ENCODE measurements at regions not wholly inside any gene's neighbourhood (a gene's known extent, or its start where the extent isn't known, plus 50 kb on each side); places are given as distances from the start of the nearest gene placed in this dataset.

GRCh38 chr13:76725211-76725610, 161.0 kb downstream of the KCTD12 start:
- Histone ChIP-seq H3K9me3 (no peaks in the 10 kb centered on the region), H3K4me3 (no peak overlapping the region), H3K4me1 (peaks cover 0 to 6% (median 0%) of the 10 kb centered on the region in 4 donors), H3K27me3 (no peaks in the 10 kb centered on the region), H3K36me3 (no peaks in the 10 kb centered on the region), H3K27ac (no peak overlapping the region)
- no peak for DNase-seq
- TF ChIP-seq CTCF (IDR thresholded peaks at IDR 0.05) (no peak), POLR2A (IDR thresholded peaks at IDR 0.05) (no peak)

GRCh38 chr13:76724421-76724820, 161.8 kb downstream of the KCTD12 start:
- TF ChIP-seq POLR2A (IDR thresholded peaks at IDR 0.05) (no peak), CTCF (IDR thresholded peaks at IDR 0.05) (no peak)

GRCh38 chr13:76723551-76724232, 162.5 kb downstream of the KCTD12 start:
- H3K4me3 ChIP-seq, result no peak overlapping the region
- no peaks in the 10 kb centered on the region for H3K36me3 ChIP-seq
- TF ChIP-seq POLR2A (IDR thresholded peaks at IDR 0.05) (no peak), CTCF (IDR thresholded peaks at IDR 0.05) (no peak)
- peaks cover 0 to 6% (median 0%) of the 10 kb centered on the region in 4 donors for H3K4me1 ChIP-seq
- no peaks in the 10 kb centered on the region for H3K27me3 ChIP-seq
- H3K27ac ChIP-seq, result peak overlapping the region in 2 of 4 donors; percentile 5 to 22
- no peaks in the 10 kb centered on the region for H3K9me3 ChIP-seq
- no peak for DNase-seq

More at GRCh38 chr13:76724421-76724820, 161.8 kb downstream of the KCTD12 start:
- H3K9me3 ChIP-seq, result no peaks in the 10 kb centered on the region
- no peaks in the 10 kb centered on the region for H3K27me3 ChIP-seq
- DNase-seq, result no peak
- H3K4me1 ChIP-seq, result peaks cover 0 to 6% (median 0%) of the 10 kb centered on the region in 4 donors
- H3K36me3 ChIP-seq, result no peaks in the 10 kb centered on the region
- no peak overlapping the region for H3K27ac ChIP-seq
- H3K4me3 ChIP-seq, result no peak overlapping the region

GRCh38 chr13:76722782-76723181, 163.4 kb downstream of the KCTD12 start:
- TF ChIP-seq POLR2A (IDR thresholded peaks at IDR 0.05) (no peak), CTCF (IDR thresholded peaks at IDR 0.05) (no peak)
- Histone ChIP-seq H3K27me3 (no peaks in the 10 kb centered on the region), H3K4me3 (no peak overlapping the region), H3K4me1 (peaks cover 0 to 6% (median 0%) of the 10 kb centered on the region in 4 donors), H3K9me3 (no peaks in the 10 kb centered on the region), H3K36me3 (no peaks in the 10 kb centered on the region), H3K27ac (peak overlapping the region in 2 of 4 donors; percentile 5 to 22)
- no peak for DNase-seq

- no peaks in the 10 kb centered on the region for H3K36me3 ChIP-seq
- no peak for DNase-seq
- no peaks in the 10 kb centered on the region for H3K27me3 ChIP-seq
Measured at GRCh38 chr13:76720821-76721220, 165.4 kb downstream of the KCTD12 start.

More at GRCh38 chr13:76720821-76721220, 165.4 kb downstream of the KCTD12 start:
- Histone ChIP-seq H3K4me3 (no peak overlapping the region), H3K27ac (no peak overlapping the region), H3K9me3 (no peaks in the 10 kb centered on the region), H3K4me1 (peaks cover 0 to 6% (median 0%) of the 10 kb centered on the region in 4 donors)
- TF ChIP-seq POLR2A (IDR thresholded peaks at IDR 0.05), result no peak
- TF ChIP-seq CTCF (IDR thresholded peaks at IDR 0.05), result no peak

All from Peyer's patch (tissue), 4 donors.